HG03095 (cell line): ENCODE measurements at regions not wholly inside any gene's neighbourhood (a gene's known extent, or its start where the extent isn't known, plus 50 kb on each side); places are given as distances from the start of the nearest gene placed in this dataset.
"Not testable (repeated sequence)": the region's sequence is repeated elsewhere in the genome, so short reads cannot be mapped to it uniquely, and the experiment has no call there.

Experiments used
- ATAC-seq: cut with Tn5 transposase; IDR thresholded peaks from one replicate; pipeline ENCODE4 v1.9.1; 2021; ENCODE audit warnings: moderate library complexity; ENCODE audit not compliant: unreplicated experiment

- ATAC-seq: no peak
These were observed 168.4 kb downstream of the C11orf91 start for GRCh38 chr11:33532257-33532656.

- ATAC-seq: no peak
These were observed 168.9 kb downstream of the C11orf91 start for GRCh38 chr11:33531743-33532181.

- ATAC-seq: no peak
These were observed 169.8 kb downstream of the C11orf91 start for GRCh38 chr11:33530815-33531214.

- ATAC-seq: no peak
These were observed 171.2 kb downstream of the C11orf91 start for GRCh38 chr11:33529461-33529860.

GRCh38 chr11:33527738-33528137, 172.9 kb downstream of the C11orf91 start:
- ATAC-seq: not testable (repeated sequence)

- ATAC-seq: no peak
These were observed 174.8 kb downstream of the C11orf91 start for GRCh38 chr11:33525789-33526188.

- no peak for ATAC-seq
These were observed 179.2 kb downstream of the C11orf91 start for GRCh38 chr11:33521384-33521783.

GRCh38 chr11:33520112-33520511, 180.5 kb downstream of the C11orf91 start:
- ATAC-seq: no peak

- ATAC-seq: no peak
These were observed 185.3 kb downstream of the C11orf91 start for GRCh38 chr11:33515347-33515746.

- no peak for ATAC-seq
These were observed 186.3 kb downstream of the C11orf91 start for GRCh38 chr11:33514079-33514925.

GRCh38 chr11:33509632-33510031, 191.0 kb downstream of the C11orf91 start:
- ATAC-seq: no peak

GRCh38 chr11:33507967-33508366, 192.7 kb downstream of the C11orf91 start:
- no peak for ATAC-seq

- no peak for ATAC-seq
These were observed 193.3 kb downstream of the C11orf91 start for GRCh38 chr11:33507356-33507755.

- ATAC-seq: no peak
These were observed 195.5 kb downstream of the C11orf91 start for GRCh38 chr11:33505093-33505492.

- ATAC-seq: no peak
These were observed 199.7 kb downstream of the C11orf91 start for GRCh38 chr11:33500861-33501479.

GRCh38 chr11:33500332-33500731, 200.3 kb downstream of the C11orf91 start:
- no peak for ATAC-seq

- no peak for ATAC-seq
These were observed 208.0 kb downstream of the C11orf91 start for GRCh38 chr11:33492596-33492995.

- ATAC-seq: no peak
These were observed 209.7 kb downstream of the C11orf91 start for GRCh38 chr11:33490842-33491370.

- ATAC-seq: no peak
These were observed 211.7 kb downstream of the C11orf91 start for GRCh38 chr11:33488971-33489370.

GRCh38 chr11:33480626-33481025, 220.0 kb downstream of the C11orf91 start:
- no peak for ATAC-seq

- ATAC-seq: no peak
These were observed 221.4 kb downstream of the C11orf91 start for GRCh38 chr11:33479231-33479630.

GRCh38 chr11:33478111-33478573, 221.0 kb downstream of the HIPK3 start:
- no peak for ATAC-seq
